SK-N-SH (cell line): ENCODE measurements at regions not wholly inside any gene's neighbourhood (a gene's known extent, or its start where the extent isn't known, plus 50 kb on each side); places are given as distances from the start of the nearest gene placed in this dataset.

ENCODE experiments used
- CTCF ChIA-PET: fragments of 300-600, 350-600 bp; formaldehyde crosslinking; extraction: SDS; loops from one replicate; lab custom pipeline; 2021; lab: Yijun Ruan, JAX
- POLR2A ChIA-PET: fragments of 350-600 bp; sonication (Branson Sonifier 250); formaldehyde crosslinking; extraction: SDS; loops from one replicate; lab custom pipeline; 2020; ENCODE audit warnings: antibody characterized with exemption, inconsistent platforms; lab: Yijun Ruan, JAX
- DNase-seq: peaks from one replicate; pipeline ENCODE4 v3.0.0; 2012
- H2AFZ ChIP-seq: fragments of 200-600 bp; sonication (generic); 2 replicates; pipeline ENCODE4 v1.8.1; 2016; ENCODE audit warnings: antibody characterized with exemption, mild to moderate bottlenecking, low read depth
- H3F3A ChIP-seq: fragments of 200-600 bp; sonication (generic); replicated peaks from 2 replicates; pipeline ENCODE3; 2016; ENCODE audit warnings: antibody characterized with exemption, mild to moderate bottlenecking; ENCODE audit not compliant: insufficient read depth
- H3K27ac ChIP-seq, 2 experiments: fragments of 200-500 bp in 1 of 2; fragments of 200-600 bp in 1 of 2; sonication (Bioruptor generic) in 1 of 2; sonication (generic), shearing (Covaris generic) in 1 of 2; 2 replicates each; pipeline versions ENCODE4 v1.5.1 to v1.6.1; 2014 to 2016; ENCODE audit warnings: low read depth in 2 of 2, inconsistent platforms in 1 of 2, low read length in 1 of 2, mild to moderate bottlenecking in 1 of 2, mixed read lengths in 1 of 2
- H3K27me3 ChIP-seq: fragments of 200-600 bp; sonication (generic), shearing (Covaris generic); 2 replicates; pipeline ENCODE4 v1.6.1; 2016; ENCODE audit warnings: mixed run types; ENCODE audit not compliant: insufficient read depth
- H3K36me3 ChIP-seq, 2 experiments: fragments of 200-500 bp in 1 of 2; fragments of 200-600 bp in 1 of 2; sonication (Bioruptor generic) in 1 of 2; sonication (generic) in 1 of 2; replicated peaks in 1 of 2; 2 replicates each; pipeline versions ENCODE3 to v1.5.1; 2014 to 2016; ENCODE audit warnings: low read length in 1 of 2, mild to moderate bottlenecking in 1 of 2; ENCODE audit not compliant: insufficient read depth in 2 of 2, control insufficient read depth in 1 of 2
- H3K4me1 ChIP-seq, 2 experiments: fragments of 200-500 bp in 1 of 2; fragments of 200-600 bp in 1 of 2; sonication (Bioruptor generic) in 1 of 2; sonication (generic), shearing (Covaris generic) in 1 of 2; 2 replicates each; pipeline versions ENCODE4 v1.5.1 to v1.6.1; 2014 to 2016; ENCODE audit warnings: low read depth in 1 of 2, low read length in 1 of 2, mixed run types in 1 of 2; ENCODE audit not compliant: insufficient read depth in 2 of 2, control insufficient read depth in 1 of 2
- H3K4me2 ChIP-seq: fragments of 200-600 bp; sonication (generic), shearing (Covaris generic); 2 replicates; pipeline ENCODE4 v1.6.1; 2017; ENCODE audit warnings: mixed run types
- H3K4me3 ChIP-seq, 2 experiments: fragments of 200-500 bp in 1 of 2; fragments of 200-600 bp in 1 of 2; sonication (Bioruptor generic) in 1 of 2; sonication (generic), shearing (Covaris generic) in 1 of 2; 2 replicates each; pipeline versions ENCODE4 v1.5.1 to v1.8.1; 2014 to 2016; ENCODE audit warnings: low read depth in 2 of 2, inconsistent platforms in 1 of 2, low read length in 1 of 2, mild to moderate bottlenecking in 1 of 2, mixed read lengths in 1 of 2, moderate library complexity in 1 of 2
- H3K79me2 ChIP-seq: fragments of 200-600 bp; sonication (generic); 2 replicates; pipeline ENCODE4 v1.8.1; 2017; ENCODE audit warnings: mild to moderate bottlenecking; ENCODE audit not compliant: insufficient read depth
- H3K9ac ChIP-seq: fragments of 200-600 bp; sonication (generic); 2 replicates; pipeline ENCODE4 v1.6.1; 2017; ENCODE audit warnings: mixed run types
- H3K9me2 ChIP-seq: fragments of 200-600 bp; sonication (generic); 2 replicates; pipeline ENCODE4 v1.6.1; 2017; ENCODE audit warnings: mixed run types
- H3K9me3 ChIP-seq: fragments of 200-600 bp; sonication (generic); 2 replicates; pipeline ENCODE4 v1.6.1; 2017; ENCODE audit warnings: mixed run types, mild to moderate bottlenecking, moderate library complexity
- H4K20me1 ChIP-seq: fragments of 200-600 bp; sonication (generic); 2 replicates; pipeline ENCODE4 v1.6.1; 2017; ENCODE audit warnings: mild to moderate bottlenecking, mixed run types; ENCODE audit not compliant: insufficient read depth
- CHD2 ChIP-seq: fragments of 150-350 bp; IDR thresholded peaks from 2 replicates; pipeline ENCODE4 v1.6.1; 2018; ENCODE audit warnings: low read length; ENCODE audit not compliant: partially characterized antibody
- ELF1 ChIP-seq: IDR thresholded peaks from 2 replicates; pipeline ENCODE4 v1.4.0; 2012
- EP300 ChIP-seq, 2 experiments: IDR thresholded peaks; 2 replicates each; pipeline versions ENCODE4 v1.4.0 to v1.6.1; 2012; ENCODE audit warnings: borderline replicate concordance in 1 of 2, low read depth in 1 of 2, low read length in 1 of 2
- EZH2phosphoT487 ChIP-seq: fragments of 200-600 bp; sonication (generic); IDR thresholded peaks from 2 replicates; pipeline ENCODE4 v1.6.1; 2017; ENCODE audit warnings: low read depth, mixed run types, mild to moderate bottlenecking, antibody characterized with exemption, moderate library complexity, borderline replicate concordance
- FOSL2 ChIP-seq: IDR thresholded peaks from 2 replicates; pipeline ENCODE4 v1.4.0; 2012; ENCODE audit warnings: low read depth, mild to moderate bottlenecking, moderate library complexity, borderline replicate concordance
- FOXJ3 ChIP-seq: sonication (generic); formaldehyde crosslinking; IDR thresholded peaks from 2 replicates; pipeline ENCODE4 v1.5.1; 2020; ENCODE audit warnings: mild to moderate bottlenecking, missing genetic modification reagents
- FOXM1 ChIP-seq: IDR thresholded peaks from 2 replicates; pipeline ENCODE4 v1.4.0; 2012; ENCODE audit warnings: low read depth, mild to moderate bottlenecking
- GABPA ChIP-seq: IDR thresholded peaks from 2 replicates; pipeline ENCODE4 v1.4.0; 2012; ENCODE audit warnings: low read depth, mild to moderate bottlenecking
- JUND ChIP-seq: IDR thresholded peaks from 2 replicates; pipeline ENCODE4 v1.4.0; 2012
- MAX ChIP-seq: IDR thresholded peaks from 2 replicates; pipeline ENCODE4 v1.4.0; 2012; ENCODE audit warnings: low read depth
- MEF2A ChIP-seq: IDR thresholded peaks from 2 replicates; pipeline ENCODE4 v1.4.0; 2012; ENCODE audit warnings: low read depth, borderline replicate concordance
- PBX3 ChIP-seq: IDR thresholded peaks from 2 replicates; pipeline ENCODE4; 2012
- POLR2AphosphoS5 ChIP-seq: IDR thresholded peaks from 2 replicates; pipeline ENCODE4 v1.6.1; 2012; ENCODE audit warnings: low read depth, low read length
- RAD21 ChIP-seq: IDR thresholded peaks from 2 replicates; pipeline ENCODE4 v1.6.1; 2012; ENCODE audit warnings: mild to moderate bottlenecking, low read length
- RFX5 ChIP-seq: IDR thresholded peaks from 2 replicates; pipeline ENCODE4 v1.6.1; 2012; ENCODE audit warnings: mild to moderate bottlenecking, improper control_type of control experiment, low read length
- RXRA ChIP-seq: IDR thresholded peaks from 2 replicates; pipeline ENCODE4 v1.4.0; 2012; ENCODE audit warnings: low read depth, mild to moderate bottlenecking, borderline replicate concordance
- SMC3 ChIP-seq: IDR thresholded peaks from 2 replicates; pipeline ENCODE4 v1.6.1; 2012; ENCODE audit warnings: low read depth, low read length, improper control_type of control experiment
- TEAD4 ChIP-seq: IDR thresholded peaks from 2 replicates; pipeline ENCODE4 v1.4.0; 2012; ENCODE audit warnings: mild to moderate bottlenecking, borderline replicate concordance; ENCODE audit not compliant: insufficient read depth
- USF1 ChIP-seq: IDR thresholded peaks from 2 replicates; pipeline ENCODE4 v1.4.0; 2012; ENCODE audit warnings: low read depth, borderline replicate concordance
- USF2 ChIP-seq: fragments of 150-350 bp; IDR thresholded peaks from 2 replicates; pipeline ENCODE4 v1.6.1; 2017; ENCODE audit warnings: antibody characterized with exemption, low read length, low read depth, borderline replicate concordance
- YY1 ChIP-seq: IDR thresholded peaks from 2 replicates; pipeline ENCODE4 v1.4.0; 2012; ENCODE audit warnings: low read depth, mild to moderate bottlenecking
- ZBTB33 ChIP-seq: IDR thresholded peaks from 2 replicates; pipeline ENCODE4 v1.4.0; 2012; ENCODE audit warnings: low read depth, borderline replicate concordance
- WGBS: methylation state at CpG from one replicate; pipeline ENCODE4 v1.1.6; 2017; ENCODE audit warnings: low lambda C conversion rate; 5-methylcytosine and 5-hydroxymethylcytosine counted together

- TF ChIP-seq USF1 (no peak), MAX (no peak), YY1 (no peak), ELF1 (no peak), FOXM1 (no peak), ZBTB33 (no peak), SMC3 (no peak), EP300 (IDR thresholded peaks at IDR 0.05; ENCODE audit: borderline replicate concordance in 1 of 2, low read depth in 1 of 2, low read length in 1 of 2) (peak in 1 of 2 experiments; percentile 48; a peak in 1 of 4 replicates), POLR2AphosphoS5 (no peak), FOXJ3 (CRISPR knock-in tag) (no peak), RXRA (no peak), JUND (no peak), FOSL2 (no peak), USF2 (no peak), EZH2phosphoT487 (no peak)
Observed at GRCh38 chr1:242826701-242827336, 302.3 kb upstream of the PLD5 start (continued).

- Histone ChIP-seq H3K79me2 (no peaks in the 10 kb centered on the region), H4K20me1 (no peaks in the 10 kb centered on the region), H3K9me3 (no peaks in the 10 kb centered on the region), H3K4me2 (no peak overlapping the region), H3F3A (no peaks in the 10 kb centered on the region), H2AFZ (no peak overlapping the region), H3K4me1 (peaks cover 0 to 18% of the 10 kb centered on the region in 2 experiments; a peak in 2 of 4 replicates), H3K27me3 (no peaks in the 10 kb centered on the region), H3K9ac (no peak overlapping the region), H3K9me2 (no peaks in the 10 kb centered on the region), H3K4me3 (no peak overlapping the region), H3K27ac (no peak overlapping the region), H3K36me3 (no peaks in the 10 kb centered on the region)
- ChIA-PET CTCF (no interaction called here), POLR2A (no interaction called here)
- 35% methylated on average over 4 of the region's 4 CpGs for WGBS
- no peak for DNase-seq
- TF ChIP-seq TEAD4 (no peak), ELF1 (no peak), USF2 (no peak), POLR2AphosphoS5 (no peak), PBX3 (no peak), CHD2 (no peak), MEF2A (no peak), FOXJ3 (CRISPR knock-in tag) (no peak), RAD21 (no peak), FOXM1 (no peak), RXRA (no peak), ZBTB33 (no peak), SMC3 (no peak), GABPA (no peak), MAX (no peak), RFX5 (no peak)
Observed at GRCh38 chr1:242824435-242824834, 299.9 kb upstream of the PLD5 start.
